ENCODE measurements at regions not wholly inside any gene's neighbourhood (a gene's known extent, or its start where the extent isn't known, plus 50 kb on each side); places are given as distances from the start of the nearest gene placed in this dataset.
"Not testable (repeated sequence)": the region's sequence is repeated elsewhere in the genome, so short reads cannot be mapped to it uniquely, and the experiment has no call there.

DNA sequence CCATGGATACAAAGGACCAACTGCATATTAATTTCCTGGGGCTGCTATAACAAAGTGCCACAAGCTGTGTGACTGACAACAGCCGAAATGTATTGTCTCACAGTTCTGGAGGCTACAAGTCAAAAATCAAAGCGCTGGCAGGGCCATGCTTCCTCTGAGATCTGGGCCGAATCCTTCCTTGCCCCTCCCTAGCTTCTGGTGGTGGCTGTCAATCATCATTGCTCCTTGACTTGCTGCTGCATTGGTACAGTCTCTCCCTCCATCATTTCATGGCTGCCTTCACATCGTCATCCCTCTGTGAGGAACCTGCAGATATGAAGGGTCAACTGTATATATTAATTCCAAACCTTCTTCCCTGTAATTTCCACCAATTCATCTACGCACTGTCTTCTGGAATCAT, 118.3 kb downstream of the EXOC5 start:
- DNase-seq = no peak

DNA sequence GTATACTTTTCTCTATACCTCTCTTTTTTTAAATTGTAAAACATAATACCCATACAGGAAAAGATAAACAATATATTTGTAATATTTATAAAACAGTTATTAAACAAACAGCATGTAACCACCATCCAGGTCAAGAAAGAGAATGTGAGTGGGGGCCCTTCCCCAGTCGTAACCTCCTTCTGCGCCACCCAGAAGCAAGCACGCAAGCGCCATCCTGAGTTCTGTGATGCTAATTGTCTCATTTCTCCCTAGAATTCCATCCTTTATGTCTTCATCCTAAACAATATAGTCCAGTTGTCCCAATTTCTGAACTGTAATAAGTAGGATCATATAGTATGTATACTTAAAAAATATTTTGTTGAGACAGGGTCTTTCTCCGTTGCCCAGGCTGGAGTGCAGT, 129.5 kb downstream of the EXOC5 start:
- no peak for DNase-seq

DNA sequence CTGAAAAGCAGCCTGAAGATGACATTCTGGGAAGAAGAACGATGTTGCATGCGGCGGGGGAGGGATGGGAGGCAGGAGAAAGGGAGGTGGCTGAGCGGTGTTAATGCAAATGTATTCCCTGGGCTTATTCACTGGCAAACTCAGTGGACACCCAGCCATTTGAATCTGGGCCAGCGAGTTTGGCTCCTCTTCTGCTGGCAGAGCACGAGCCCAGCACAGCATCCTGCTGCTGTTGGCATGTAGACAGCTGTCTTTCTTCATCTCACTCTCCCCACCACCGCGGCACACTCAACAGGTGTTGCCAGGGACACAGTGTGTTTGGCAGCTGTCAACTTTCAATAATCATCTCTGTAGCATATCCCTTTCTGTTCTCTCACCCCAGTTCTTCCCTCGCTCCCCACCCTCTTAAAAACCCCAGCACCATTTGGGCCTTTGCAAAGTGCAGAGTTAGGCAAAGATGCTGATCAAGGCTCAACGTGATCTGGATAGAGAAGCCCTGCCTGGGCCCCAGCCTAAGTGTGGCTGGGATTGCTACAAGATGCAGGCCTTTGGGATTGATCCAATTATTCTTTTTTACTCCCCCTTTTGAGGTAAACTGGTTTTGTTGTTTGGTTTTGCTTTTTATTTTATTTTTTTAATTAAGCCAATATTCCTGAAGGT, 131.9 kb downstream of the EXOC5 start:
- no peak for DNase-seq

DNA sequence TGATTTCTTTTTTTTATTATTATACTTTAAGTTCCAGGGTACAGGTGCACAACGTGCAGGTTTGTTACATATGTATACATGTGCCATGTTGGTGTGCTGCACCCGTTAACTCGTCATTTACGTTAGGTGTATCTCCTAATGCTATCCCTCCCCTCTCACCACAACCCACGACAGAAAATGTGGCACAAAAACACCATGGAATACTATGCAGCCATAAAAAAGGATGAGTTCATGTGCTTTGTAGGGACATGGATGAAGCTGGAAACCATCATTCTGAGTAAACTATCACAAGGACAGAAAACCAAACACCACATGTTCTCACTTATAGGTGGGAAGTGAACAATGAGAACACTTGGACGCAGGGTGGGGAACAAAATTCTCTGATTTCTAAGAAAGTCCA, 140.9 kb downstream of the EXOC5 start:
- DNase-seq = not testable (repeated sequence)

DNA sequence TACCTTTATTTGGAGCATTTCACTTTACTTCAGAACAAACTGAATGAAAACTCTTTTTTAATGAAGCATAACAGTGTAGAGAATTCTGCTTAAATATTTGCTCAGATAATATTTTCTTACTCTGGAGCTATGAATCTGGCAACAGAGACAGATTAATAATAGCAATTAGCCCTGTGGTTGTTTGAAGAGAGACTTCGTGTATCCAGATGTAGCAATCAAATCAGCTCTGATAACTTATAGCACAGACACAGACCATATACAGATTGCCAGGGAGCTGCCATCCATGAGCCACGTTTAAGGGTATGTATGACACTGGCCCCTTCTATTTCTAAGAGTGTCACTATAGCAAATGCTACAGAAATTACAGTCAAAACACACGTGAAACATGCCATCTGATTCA, 146.6 kb downstream of the EXOC5 start:
- DNase-seq = no peak

DNA sequence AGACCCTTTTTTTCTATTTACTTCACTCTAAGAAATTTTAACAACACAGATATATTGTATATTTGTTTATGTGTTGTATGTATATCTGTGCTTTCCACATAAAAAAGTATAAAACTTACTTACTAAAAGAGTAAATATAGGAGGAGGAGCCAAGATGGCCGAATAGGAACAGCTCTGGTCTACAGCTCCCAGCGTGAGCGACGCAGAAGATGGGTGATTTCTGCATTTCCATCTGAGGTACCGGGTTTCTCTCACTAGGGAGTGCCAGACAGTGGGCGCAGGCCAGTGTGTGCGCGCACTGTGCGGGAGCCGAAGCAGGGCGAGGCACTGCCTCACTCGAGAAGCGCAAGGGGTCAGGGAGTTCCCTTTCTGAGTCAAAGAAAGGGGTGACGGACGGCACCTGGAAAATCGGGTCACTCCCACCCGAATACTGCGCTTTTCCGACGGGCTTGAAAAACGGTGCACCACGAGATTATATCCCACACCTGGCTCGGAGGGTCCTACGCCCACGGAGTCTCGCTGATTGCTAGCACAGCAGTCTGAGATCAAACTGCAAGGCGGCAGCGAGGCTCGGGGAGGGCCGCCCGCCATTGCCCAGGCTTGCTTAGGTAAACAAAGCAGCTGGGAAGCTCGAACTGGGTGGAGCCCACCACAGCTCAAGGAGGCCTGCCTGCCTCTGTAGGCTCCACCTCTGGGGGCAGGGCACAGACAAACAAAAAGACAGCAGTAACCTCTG, 156.5 kb downstream of the EXOC5 start:
- not testable (repeated sequence) for DNase-seq

DNA sequence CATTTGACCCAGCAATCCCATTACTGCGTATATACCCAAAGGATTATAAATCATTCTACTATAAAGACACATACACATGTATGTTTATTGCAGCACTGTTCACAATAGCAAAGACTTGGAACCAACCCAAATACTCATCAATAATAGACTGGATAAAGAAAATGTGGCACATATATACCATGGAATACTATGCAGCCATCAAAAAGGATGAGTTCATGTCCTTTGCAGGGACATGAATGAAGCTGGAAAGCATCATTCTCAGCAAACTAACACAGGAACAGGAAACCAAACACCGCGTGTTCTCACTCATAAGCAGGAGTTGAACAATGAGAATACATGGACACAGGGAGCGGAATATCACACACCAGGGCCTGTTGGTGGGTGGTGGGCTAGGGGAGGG, 158.3 kb downstream of the EXOC5 start:
- DNase-seq = not testable (repeated sequence)

DNA sequence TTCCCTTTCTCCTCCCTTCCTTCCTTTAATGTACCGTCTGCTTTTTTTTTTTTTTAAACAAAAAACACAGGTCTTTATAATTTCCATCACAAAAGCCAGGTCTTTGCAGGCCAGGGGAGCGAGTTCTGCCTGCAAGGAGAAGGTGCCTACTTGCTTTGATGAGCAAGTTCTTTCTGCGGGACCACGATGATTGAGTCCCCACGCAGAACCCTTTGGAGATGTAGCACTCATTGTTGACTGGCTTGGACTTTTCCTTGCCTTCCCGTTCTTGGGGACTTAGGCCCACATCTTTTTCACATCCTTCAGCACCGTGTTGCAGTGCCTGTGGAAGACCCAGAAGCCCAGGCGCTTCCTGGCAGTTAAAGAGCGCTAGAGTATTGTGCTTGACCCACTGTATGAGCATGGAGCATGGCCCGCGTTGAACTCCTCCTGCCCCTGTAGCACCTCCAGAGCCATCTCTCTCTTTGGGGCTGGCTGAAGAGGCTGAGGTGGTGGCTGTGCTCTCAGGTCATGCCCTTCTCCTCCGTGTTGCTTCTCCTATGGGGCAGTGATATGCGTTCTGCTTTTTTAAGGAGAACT, 177.6 kb downstream of the EXOC5 start:
- no peak for DNase-seq

DNA sequence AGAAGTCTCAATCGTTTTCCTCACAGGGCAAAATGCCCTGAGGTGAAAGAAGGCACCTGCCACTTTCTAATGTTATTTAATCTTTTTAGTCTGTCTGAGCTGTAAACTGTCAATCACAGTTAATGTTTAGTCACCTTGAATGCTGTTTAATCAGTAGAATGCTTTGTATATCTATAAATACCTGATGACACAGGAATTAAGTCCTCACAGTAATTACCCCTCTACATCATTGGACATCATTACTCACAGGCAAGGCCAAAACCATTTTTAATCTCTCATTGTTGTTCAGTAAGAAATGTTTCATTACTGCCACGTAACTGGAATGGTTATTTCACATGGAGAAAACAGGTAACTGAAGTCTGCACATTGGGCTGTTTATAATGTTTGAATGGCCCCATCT, 178.8 kb downstream of the EXOC5 start:
- no peak for DNase-seq

DNA sequence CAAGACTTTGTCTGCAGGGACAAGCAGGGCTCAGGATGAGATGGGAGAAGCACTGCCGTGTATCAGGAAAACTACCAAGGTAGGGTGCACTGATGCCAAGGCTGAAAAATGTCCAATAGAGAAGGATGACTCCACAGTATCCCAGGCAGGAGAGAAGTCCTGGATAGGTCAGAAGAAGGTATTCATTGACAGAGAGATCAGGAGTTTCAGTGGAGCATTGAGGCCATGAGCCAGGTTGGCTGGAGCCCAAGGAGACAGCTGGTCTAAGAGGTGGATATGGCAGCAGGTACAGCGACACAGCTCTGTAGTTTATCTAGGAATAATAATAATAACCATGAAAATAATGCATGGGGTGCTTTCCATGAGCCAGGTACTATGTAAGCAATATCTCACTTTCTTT, 180.9 kb downstream of the EXOC5 start:
- no peak for DNase-seq

DNA sequence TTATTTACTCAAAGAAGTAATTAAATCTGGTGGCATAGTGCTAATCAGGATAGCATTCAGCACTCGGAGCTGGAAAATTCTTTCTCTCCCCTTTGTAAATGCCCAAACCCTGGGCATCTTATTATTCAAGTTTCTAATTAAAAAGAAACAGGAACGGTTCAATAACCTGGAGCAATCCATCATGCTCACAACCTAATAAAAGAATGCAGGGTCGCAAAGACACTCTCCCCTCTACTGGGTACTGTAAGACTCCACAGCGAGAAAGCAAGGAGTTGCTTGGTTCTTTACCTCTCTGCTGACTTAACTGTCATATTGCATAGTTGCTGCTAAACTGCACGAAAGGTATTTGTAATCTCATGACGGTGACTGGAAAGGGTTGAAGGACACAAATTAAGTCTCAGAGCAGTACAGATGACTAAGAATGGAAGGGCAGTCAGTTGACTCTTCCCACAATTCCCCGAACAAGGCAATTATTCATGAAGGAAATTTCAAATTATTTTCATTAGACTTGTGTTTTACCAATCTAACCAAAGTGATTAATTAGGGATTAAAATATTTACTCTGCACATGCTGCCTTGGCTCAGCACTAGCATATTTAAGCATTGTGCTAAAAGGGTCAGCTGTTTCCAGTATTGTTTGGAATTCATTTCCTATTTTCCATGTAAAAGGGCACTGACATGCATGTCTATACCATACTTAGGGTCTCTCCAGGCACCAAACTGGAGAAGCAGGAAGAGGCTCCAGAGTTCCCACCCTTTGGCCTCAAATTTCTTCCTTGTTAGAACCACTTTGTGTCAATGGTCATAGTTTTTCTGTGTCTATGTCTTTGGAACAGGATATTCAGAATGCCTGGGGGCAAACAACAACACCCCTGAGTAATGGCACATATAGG, 182.2 kb downstream of the EXOC5 start:
- no peak for DNase-seq

DNA sequence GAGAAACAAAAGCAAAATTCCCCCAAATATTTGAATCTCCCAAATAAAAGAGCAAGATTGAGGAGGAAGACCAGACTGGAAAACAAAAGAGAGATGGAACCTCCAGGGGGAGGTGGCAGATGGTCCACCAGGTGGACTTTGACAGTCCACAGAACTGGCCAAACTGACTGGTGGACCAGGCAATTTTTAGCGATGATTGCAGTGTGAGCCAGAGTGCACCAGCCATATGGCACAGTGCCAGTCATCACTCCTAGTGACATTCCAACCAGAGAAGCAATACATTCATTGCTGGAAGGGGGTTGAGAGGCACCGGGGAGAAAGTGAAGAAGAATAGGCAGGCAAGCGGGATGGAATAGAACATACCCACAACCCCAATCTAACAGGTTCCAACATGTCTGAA, 182.9 kb downstream of the EXOC5 start:
- no peak for DNase-seq

DNA sequence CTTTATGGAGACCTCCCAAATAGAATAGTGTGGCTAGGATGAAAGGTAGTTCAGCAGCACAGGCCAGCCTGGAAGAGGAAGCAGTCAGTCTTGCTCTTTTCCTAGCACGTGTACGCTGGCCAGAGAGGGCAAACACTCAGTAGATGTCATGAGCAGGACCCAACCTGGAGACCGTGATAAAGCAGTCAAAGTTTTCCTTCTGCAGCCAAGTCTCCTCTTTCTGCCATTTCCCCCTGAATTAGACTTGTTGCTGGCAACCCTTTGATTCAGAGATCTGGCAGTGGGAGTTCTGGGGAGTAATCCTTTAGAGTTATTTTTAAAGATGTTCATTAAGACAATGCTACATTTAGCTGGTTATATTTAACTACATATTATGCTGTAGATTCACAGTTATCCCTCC, 183.7 kb downstream of the EXOC5 start:
- no peak for DNase-seq

DNA sequence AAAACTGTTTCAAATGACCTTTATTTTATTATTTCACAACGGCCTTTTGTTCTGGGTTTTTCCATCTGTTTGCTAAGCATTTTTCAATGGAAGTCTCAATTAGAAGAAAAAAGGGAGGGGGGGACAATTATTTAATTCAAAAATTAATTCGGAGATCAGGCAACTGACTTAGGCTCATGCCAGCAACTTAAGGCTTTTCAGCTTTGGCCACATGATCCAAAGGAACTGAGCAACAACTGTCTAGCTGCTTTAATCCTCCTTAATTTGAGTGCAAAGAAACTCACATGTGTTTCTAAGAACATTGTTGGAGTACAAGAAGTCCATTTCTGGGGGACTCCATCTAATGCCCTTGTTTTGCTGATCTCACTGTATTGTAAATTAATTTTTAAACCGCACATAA, 188.0 kb downstream of the EXOC5 start:
- no peak for DNase-seq

DNA sequence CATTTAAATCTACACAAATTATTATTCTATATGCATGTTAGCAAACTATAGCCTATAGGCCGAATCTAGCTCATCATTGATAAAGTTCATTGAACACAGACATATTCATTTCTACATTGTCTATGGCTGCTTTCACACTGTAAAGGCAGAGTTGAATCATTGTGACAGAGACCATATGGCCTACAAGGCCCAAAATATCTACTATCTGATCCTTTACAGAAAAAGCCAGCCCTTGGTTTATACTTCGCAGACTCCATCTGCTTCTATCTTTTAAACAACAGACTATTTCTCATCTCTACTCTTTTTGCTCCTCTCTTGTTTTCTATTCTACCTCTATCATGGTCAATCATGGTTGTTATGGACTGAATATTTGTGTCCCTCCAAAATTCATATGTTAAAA, 190.7 kb downstream of the EXOC5 start:
- no peak for DNase-seq

DNA sequence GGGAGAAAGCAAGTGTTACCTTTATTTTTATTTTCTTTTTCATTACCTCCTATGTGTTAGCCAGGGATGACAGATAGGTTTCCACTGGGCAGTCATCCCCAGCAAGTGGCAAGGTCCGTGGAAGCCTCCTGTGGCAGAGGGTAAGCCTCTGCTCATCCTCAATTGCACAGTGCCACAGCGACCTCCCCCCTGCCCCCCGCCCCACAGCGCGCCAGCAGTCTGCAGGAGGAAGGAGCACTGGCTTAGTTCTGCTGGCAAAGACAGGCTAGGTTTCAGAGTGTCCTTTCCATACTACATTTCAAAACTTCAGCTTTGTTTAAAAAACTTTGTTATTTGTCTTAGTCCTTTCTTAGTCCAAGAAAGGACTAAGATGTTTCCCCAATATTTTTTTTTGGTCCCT, 194.7 kb downstream of the EXOC5 start:
- DNase-seq = no peak

DNA sequence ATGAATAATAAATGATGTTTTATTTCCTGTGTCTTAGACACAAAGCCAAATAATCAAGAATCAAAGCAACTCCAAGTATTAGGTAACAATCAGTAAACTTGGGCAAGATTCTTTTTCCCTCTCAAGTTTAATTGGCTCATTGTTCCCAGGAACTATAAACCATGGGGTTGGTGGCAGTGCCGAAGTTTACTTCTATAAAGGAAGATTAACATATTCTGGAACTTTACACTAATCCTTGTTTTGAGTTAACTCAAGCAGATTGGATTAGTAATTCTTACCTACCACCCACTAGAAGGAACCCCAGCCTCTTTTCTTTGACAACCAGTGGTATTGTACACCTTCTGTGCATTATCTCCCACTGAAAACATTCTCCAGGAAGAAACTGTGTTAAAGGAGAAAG, 197.1 kb downstream of the EXOC5 start:
- no peak for DNase-seq

DNA sequence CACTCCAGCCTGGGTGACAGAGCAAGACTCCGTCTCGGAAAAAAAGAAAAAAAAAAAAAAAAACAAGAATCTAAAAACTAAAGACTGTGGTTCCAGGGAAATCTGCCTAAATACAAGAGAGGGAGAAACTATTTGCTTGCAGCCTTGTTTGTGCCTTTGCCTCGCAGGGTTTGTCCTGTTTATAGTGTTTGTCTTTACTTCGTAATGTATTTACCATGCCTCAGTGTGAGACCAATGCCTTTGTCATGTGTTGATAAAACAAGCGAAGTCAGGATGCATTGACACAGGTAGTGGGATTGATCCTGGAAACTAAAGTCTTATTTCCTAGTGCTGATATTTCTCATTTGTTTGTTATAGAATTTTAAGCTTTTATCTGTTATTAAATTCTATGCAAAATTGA, 199.0 kb downstream of the EXOC5 start:
- no peak for DNase-seq

DNA sequence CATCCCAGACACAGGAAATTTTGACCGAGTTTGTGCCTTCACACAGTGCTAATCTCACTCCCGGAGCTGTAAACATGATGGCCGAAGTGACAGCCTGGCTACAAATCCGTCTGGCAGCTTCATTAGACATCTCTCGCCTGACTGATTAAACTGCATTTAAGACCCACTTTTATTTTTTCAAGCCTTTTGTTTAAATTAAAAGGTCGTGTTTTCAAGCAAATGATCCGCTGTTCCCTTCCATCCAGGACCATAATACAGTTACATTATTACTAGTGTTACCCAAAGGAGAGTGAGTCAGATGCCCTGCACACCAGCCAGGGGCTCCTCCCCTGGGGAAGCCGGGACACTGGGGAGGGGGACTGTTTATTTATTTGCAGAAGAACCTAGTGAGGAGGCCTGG, 200.2 kb downstream of the EXOC5 start:
- DNase-seq = no peak

DNA sequence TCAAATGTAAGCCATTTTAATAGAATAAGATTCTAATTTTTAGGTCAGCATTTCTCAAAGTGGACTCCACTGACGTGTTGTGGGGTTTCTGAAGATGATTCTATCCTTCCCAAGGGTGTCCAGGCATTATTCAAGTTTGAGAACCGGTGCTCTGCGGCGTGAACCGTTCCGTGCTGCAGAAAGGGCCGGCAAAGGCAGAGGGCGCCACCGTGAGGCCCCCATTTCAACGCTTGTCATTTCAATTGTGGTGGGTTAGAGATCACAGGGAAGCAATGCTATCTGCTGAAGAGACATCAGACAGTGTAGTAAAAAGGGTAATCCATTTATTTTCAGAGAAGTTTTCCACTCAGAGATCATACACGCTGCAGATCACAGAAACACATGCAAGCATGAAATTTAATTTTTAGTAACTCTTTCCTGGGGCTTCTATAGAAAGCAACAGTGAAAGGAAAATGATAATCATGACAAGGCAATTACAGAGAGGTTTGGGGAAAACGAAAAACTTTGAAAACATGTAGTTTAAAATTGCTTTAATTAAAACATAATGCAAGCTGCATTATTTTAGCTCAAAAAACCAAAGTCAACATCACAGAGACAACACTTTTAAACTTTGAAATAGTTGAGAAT, 201.7 kb downstream of the EXOC5 start:
- peak; percentile 52 for DNase-seq

DNA sequence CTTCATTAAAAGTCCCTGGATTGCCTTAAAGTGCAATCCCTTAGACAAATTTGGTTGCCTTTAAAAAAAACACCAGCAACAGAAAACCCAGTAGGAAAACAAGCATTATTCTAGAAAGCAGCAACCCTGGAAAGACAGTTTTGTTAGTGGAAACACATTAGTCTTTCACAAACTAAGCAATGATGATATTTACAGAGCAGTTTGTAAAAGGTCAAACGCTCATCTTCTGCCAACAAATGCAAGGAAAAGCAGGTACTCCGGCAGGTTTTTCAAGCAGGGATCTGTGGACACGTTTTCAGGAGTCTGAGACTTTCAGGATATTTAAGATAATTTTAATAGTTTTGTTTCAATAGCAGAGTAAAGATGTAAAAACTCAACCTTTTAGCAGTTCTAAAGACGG, 202.2 kb downstream of the EXOC5 start:
- DNase-seq = no peak

DNA sequence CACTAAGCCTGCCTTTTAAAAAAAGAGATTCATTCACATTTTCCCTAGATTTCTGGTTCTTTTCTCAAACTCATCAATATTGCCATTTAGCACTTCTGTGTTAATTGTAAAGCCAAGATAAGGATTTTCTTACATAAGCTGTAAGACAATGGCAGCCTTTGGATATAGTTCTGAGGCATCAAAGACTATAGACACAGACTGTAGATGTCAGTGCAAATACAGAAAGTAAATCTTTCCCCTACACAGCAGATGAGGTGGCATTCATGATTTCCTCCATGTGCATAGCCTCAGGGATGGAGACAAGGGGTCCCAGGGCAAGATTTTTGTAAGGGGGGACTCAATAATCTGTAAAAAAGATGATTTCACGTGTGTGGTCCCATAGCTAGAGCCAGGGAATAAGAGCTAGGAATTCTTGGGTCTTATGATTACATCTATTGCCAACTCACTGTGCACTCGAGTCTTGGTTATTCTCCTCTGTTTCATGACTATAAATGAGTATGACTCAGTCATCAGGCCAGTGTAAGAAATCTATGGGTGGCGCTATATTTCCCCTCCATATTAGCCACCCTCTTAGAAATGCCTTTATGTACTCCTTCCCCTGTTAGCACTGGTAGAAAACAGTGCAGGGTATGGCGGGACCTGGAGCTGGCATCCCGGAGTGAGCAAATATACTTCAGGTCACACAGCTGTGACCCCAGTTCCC, 207.5 kb downstream of the EXOC5 start:
- DNase-seq = no peak

Data from dermis blood vessel endothelial cell (primary cell).